ENCODE measurements at regions not wholly inside any gene's neighbourhood (a gene's known extent, or its start where the extent isn't known, plus 50 kb on each side); places are given as distances from the start of the nearest gene placed in this dataset.

GRCh38 chr3:127077068-127077467, 94.2 kb downstream of the PLXNA1 start:
- Histone ChIP-seq H4K5ac (ENCODE audit: insufficient read length, low read depth, low read length) (no peak overlapping the region), H3K9ac (ENCODE audit: extremely low read depth, insufficient read length, low read length) (no peak overlapping the region), H2BK15ac (ENCODE audit: low read depth, low read length) (no peak overlapping the region), H3K9me3 (ENCODE audit: control insufficient read depth, low read depth, low read length) (no peaks in the 10 kb centered on the region), H4K91ac (ENCODE audit: insufficient read length, low read depth, low read length) (no peak overlapping the region), H3K4ac (ENCODE audit: low read depth, low read length) (no peak overlapping the region), H3K23me2 (ENCODE audit: insufficient read length, low read depth, low read length, poor library complexity, severe bottlenecking) (no peaks in the 10 kb centered on the region), H4K20me1 (ENCODE audit: control insufficient read depth, insufficient read depth, insufficient read length) (no peaks in the 10 kb centered on the region), H3K56ac (ENCODE audit: insufficient read length, low read depth, low read length) (no peak overlapping the region), H3K79me1 (ENCODE audit: insufficient read depth, low read depth, low read length, poor library complexity, severe bottlenecking) (no peaks in the 10 kb centered on the region), H2BK12ac (ENCODE audit: insufficient read length, low read depth, low read length) (no peak overlapping the region), H3K4me2 (ENCODE audit: insufficient read depth, insufficient read length, low read length) (no peak overlapping the region), H3K27me3 (ENCODE audit: insufficient read depth, low read length) (no peaks in the 10 kb centered on the region), H4K8ac (replicated peaks; ENCODE audit: insufficient read length, low read depth, low read length) (no peak overlapping the region), H3K79me2 (ENCODE audit: insufficient read depth, low read length) (no peaks in the 10 kb centered on the region), H3K4me1 (ENCODE audit: insufficient read depth, low read length) (no peaks in the 10 kb centered on the region), H3T11ph (ENCODE audit: low read length) (no peak overlapping the region), H3K14ac (ENCODE audit: insufficient read depth, low read length) (no peak overlapping the region), H2AK5ac (ENCODE audit: insufficient read length, low read length) (no peak overlapping the region), H2AFZ (ENCODE audit: low read length) (no peak overlapping the region), H2BK120ac (ENCODE audit: low read depth, low read length, poor library complexity, severe bottlenecking) (no peak overlapping the region), H3K23ac (ENCODE audit: insufficient read length, low read depth, low read length) (no peak overlapping the region), H2BK20ac (ENCODE audit: low read depth, low read length, poor library complexity, severe bottlenecking) (no peak overlapping the region), H3K18ac (ENCODE audit: insufficient read length, low read depth, low read length) (no peak overlapping the region), H3K27ac (ENCODE audit: insufficient read length, low read depth, low read length) (no peak overlapping the region), H2BK5ac (ENCODE audit: insufficient read length, low read length) (no peak overlapping the region)
- WGBS (ENCODE audit: extremely low coverage, insufficient read length, low lambda C conversion rate) = no CpG with 5 or more reads among the region's 10 CpGs
- DNase-seq = no peak
- H3K27me3 Mint-ChIP-seq (ENCODE audit: low read depth) = peaks cover 2% of the 10 kb centered on the region
- no peak overlapping the region for H3K4me3 Mint-ChIP-seq
- H3K27ac Mint-ChIP-seq = no peak overlapping the region; a peak in 1 of 7 replicates
- peaks cover 0 to 6% (median 0%) of the 10 kb centered on the region in 3 experiments; a peak in 1 of 7 replicates for H3K36me3 Mint-ChIP-seq (ENCODE audit: insufficient read depth in 1 of 3, low read depth in 3 of 3)
- TF ChIP-seq CTCF (conservative IDR thresholded peaks at IDR 0.05) = no peak
- H3K9me3 Mint-ChIP-seq = peaks cover 0 to 3% of the 10 kb centered on the region in 2 experiments; a peak in 1 of 5 replicates
- peaks cover 0 to 2% of the 10 kb centered on the region in 2 experiments; a peak in 1 of 4 replicates for H3K4me1 Mint-ChIP-seq

Data from H9 (cell line).